ENCODE measurements at regions not wholly inside any gene's neighbourhood (a gene's known extent, or its start where the extent isn't known, plus 50 kb on each side); places are given as distances from the start of the nearest gene placed in this dataset.
"Not testable (repeated sequence)": the region's sequence is repeated elsewhere in the genome, so short reads cannot be mapped to it uniquely, and the experiment has no call there.

DNA sequence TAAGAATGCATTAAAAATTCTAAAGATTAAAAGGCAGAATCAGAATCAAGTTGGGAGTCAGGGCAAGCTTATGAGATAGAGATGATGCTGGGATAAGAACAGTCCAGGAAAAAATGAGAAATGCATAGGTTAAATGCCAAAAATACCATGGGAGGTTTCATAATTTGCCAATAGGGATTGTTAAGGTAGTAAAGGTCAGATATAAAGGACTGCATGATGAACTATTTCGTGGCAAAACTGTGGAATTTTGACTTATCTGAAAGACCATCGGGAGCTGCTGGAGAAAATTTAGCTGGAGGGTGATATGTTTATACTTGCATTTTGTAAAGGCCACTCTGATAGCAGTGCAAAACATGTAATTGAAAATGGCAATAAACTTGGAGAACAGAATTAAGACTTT is 1872.8 kb upstream of the ACO1 start:
- no peak for DNase-seq

GRCh38 chr9:30519166-30519565 is 1865.3 kb upstream of the ACO1 start:
- no peak for DNase-seq

- no peak for DNase-seq
Observed at GRCh38 chr9:30519756-30520155, 1864.7 kb upstream of the ACO1 start.

GRCh38 chr9:30522061-30522460 is 1862.4 kb upstream of the ACO1 start:
- DNase-seq = no peak

DNA sequence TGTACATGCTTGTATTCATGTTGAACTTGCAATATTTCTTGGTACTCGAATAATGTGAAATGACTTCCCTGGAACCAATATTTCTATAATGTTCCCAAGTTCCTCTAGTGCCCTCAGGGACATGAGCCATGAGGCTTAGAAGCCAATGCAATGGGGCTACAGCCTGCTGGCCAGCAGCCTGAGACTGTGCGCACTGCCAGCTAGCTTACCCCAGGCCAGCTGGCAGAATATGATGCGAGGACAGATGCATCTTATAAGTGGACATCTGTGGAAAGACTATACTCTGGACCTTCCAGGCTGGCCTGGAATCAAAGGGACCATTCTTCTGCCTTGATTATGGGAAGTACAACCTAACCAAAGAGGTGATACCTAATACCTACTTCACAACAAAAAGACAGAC is 1862.0 kb upstream of the ACO1 start:
- no peak for DNase-seq

GRCh38 chr9:30524311-30524710 is 1860.1 kb upstream of the ACO1 start:
- no peak for DNase-seq

DNA sequence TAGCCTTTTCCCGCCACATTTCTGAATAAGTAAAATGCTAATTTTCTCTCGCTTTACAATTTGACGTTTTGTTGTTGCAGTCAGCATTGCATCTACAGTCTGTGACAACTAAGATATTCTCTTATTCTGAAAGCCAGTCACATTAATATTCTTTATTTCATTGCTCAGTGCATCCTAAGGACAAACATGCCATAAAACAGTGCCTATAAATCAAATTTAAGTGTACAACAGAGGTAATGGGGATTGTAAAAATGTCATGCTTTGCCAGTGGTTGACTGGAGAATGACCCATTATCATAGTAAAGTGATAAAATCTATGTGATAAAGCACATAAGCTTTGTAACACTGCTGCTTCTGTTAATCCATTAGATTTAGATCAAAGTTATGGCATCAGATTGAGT is 1850.0 kb upstream of the ACO1 start:
- no peak for DNase-seq

- DNase-seq = no peak
Observed at GRCh38 chr9:30534896-30535295, 1849.5 kb upstream of the ACO1 start.

DNA sequence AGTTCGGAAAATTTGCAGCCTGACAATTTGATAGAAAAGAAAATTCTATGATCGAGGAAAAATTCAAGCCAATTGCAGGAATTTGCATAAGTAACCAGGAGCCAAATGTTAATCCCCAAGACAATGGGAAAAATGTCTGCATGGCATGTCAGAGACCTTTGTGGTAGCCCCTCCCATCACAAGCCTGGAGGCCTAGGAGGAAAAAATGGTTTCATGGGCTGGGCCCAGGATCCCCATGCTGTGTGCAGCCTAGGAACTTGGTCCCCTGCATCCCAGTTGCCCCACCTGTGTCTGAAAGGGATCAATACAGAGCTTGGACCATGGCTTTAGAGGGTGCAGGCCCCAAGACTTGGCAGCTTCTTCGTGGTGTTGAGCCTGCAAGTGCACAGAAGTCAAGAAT is 1847.9 kb upstream of the ACO1 start:
- no peak for DNase-seq

- DNase-seq = not testable (repeated sequence)
Observed at GRCh38 chr9:30539696-30540095, 1844.7 kb upstream of the ACO1 start.

GRCh38 chr9:30574355-30575151 is 1809.9 kb upstream of the ACO1 start:
- DNase-seq = no peak

- no peak for DNase-seq
Observed at GRCh38 chr9:30575218-30575617, 1809.2 kb upstream of the ACO1 start.

- no peak for DNase-seq
Observed at GRCh38 chr9:30575691-30576090, 1808.8 kb upstream of the ACO1 start.

DNA sequence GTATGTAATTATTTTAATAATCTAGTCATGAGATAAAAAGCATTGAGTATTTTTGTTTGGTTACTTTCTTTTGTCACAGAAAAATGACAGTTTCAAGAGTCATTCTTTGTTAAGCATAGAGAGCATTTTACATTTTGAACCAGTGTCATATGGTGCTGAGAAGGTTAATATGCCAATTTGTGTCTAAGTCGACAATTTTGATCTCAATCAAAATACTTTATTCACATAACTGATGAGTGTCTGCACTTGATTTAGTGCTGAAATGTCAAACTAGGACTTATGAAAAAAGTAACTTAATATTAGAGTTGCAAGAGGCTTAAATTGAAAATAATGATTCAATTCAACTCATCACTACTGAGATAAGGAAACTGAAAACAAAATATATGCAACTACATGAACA is 1804.6 kb upstream of the ACO1 start:
- DNase-seq = no peak

DNA sequence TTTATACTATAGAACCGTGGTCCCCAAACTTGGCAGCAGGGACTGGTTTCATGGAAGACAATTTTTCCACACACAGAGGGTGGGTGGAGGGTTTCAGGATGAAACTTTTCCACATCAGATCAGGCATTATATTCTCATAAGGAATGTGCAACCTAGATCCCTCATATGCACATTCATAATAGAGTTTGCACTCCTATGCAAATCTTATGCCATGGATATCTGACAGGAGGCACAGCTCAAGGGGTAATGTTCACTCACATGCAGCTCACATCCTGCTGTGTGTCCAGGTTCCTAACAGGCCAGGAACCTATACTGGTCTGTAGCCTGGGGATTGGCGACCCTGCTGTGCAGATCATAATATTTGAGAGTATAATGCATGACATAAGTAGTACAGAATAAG is 1802.2 kb upstream of the ACO1 start:
- no peak for DNase-seq

DNA sequence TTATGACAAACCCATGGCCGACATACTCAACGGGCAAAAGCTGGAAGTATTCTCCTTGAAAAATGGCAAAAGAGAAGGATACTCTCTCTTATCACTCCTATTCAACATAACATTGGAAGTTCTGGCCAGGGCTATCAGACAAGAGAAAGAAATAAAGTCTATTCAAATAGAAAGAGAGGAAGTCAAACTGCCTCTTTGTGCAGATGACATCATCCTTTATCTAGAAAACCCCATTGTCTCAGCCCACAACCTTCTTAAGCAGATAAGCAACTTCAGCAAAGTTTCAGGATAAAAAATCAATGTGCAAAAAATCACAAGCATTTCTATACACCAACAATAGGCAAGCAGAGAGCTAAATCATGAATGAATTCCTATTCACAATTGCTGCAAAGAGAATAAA is 1799.9 kb upstream of the ACO1 start:
- no peak for DNase-seq

- no peak for DNase-seq
Observed at GRCh38 chr9:30591461-30591860, 1793.0 kb upstream of the ACO1 start.

- no peak for DNase-seq
Observed at GRCh38 chr9:30597608-30598007, 1786.8 kb upstream of the ACO1 start.

GRCh38 chr9:30605936-30606335 is 1778.5 kb upstream of the ACO1 start:
- no peak for DNase-seq

- no peak for DNase-seq
Observed at GRCh38 chr9:30609713-30610112, 1774.7 kb upstream of the ACO1 start.

DNA sequence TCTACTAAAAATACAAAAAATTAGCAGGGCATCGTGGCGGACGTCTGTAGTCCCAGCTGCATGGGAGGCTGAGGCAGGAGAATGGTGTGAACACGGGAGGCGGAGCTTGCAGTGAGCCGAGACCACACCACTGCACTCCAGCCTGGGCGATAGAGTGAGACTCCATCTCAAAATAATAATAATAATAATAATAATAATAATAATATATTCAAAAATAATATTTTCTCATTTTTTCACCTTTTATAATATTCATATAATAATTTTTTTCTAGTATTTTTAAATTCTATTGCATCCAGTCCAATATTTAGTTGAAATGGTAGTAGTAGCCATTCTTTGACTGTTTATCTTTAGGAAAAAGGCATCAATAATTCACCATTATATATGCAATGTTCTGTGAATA is 1767.7 kb upstream of the ACO1 start:
- DNase-seq = not testable (repeated sequence)

GRCh38 chr9:30622561-30622960 is 1761.9 kb upstream of the ACO1 start:
- DNase-seq = no peak

GRCh38 chr9:30628915-30629567 is 1755.4 kb upstream of the ACO1 start:
- DNase-seq = no peak

- no peak for DNase-seq
Observed at GRCh38 chr9:30630459-30630858, 1754.0 kb upstream of the ACO1 start.

DNA sequence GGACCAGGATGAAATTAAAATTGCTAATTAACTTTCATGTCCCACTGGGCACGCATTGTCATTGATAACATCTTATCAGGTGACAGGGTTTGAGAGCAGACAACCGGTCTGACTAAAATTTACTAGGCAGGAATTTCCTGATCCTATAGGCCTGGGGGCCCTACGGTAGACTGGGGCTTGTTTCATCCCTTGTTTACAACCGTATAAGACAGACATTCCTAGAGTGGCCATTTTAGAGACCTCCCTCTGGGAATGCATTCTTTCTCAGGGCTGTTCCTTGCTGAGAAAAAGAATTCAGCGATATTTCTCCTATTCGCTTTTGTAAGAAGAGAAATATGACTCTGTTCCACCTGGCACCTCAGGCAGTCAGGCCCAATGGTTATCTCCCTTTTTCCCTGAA is 1737.8 kb upstream of the ACO1 start:
- DNase-seq = not testable (repeated sequence)
